ENCODE measurements at regions not wholly inside any gene's neighbourhood (a gene's known extent, or its start where the extent isn't known, plus 50 kb on each side); places are given as distances from the start of the nearest gene placed in this dataset.
"Not testable (repeated sequence)": the region's sequence is repeated elsewhere in the genome, so short reads cannot be mapped to it uniquely, and the experiment has no call there.

DNA sequence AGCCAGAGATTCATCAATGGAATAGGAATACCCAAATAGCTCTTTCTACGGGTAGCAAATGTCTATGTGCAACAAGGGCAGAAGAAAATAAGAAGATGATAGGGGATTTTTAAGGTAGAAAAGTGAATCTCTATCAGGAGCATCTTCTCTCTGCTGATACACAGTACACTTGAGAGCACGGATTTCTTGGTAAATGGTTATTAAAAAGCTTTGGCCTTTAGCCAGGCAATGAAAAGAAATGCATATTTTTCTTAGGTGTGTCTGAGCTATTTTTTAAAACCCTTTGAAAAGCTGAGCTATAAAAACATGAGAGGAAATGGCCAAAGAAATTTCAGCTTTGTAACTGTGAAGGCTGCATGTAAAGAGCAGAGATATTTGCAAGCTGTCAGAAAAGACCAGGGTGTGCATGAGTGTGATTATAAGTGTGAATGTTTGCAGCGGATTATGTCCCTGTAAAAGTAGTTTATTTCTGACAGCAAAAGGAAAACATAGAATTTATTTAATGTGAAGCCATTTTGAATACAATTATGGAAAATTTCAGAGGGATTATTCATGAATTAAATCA lies 487.1 kb upstream of the PIK3R1 start:
- no peaks in the 10 kb centered on the region for H3K4me1 ChIP-seq (ENCODE audit: control insufficient read depth, insufficient read depth, low read length)
- no peak overlapping the region for H3K27ac ChIP-seq (ENCODE audit: low read length)

DNA sequence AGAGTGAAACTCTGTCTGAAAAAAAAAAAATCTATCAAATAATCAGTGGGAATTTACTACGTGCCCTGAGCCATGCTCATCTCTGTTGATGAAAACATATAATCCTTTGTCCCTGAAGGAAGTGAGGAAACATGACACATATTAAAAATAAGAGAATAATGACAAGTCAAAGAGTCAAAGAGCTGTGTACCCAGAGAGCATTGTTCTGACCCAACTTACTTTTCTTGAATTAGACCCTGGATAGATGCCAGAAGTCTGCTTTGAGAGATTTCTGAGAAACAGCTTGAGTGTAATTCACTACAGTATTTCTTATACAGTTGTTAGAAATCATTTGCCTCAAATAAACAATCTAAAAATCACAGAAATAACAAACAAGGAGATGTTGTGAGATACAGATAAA lies 490.0 kb upstream of the PIK3R1 start:
- Histone ChIP-seq H3K27me3 (ENCODE audit: control insufficient read depth in 1 of 2, insufficient read depth in 2 of 2, low read length in 2 of 2) (no peaks in the 10 kb centered on the region), H3K27ac (ENCODE audit: low read length) (no peak overlapping the region), H3K36me3 (ENCODE audit: control insufficient read depth in 2 of 2, insufficient read depth in 2 of 2, low read length in 2 of 2) (no peaks in the 10 kb centered on the region)

More for the DNA sequence above, 487.1 kb upstream of the PIK3R1 start:
- Histone ChIP-seq H3K36me3 (ENCODE audit: control insufficient read depth in 2 of 2, insufficient read depth in 2 of 2, low read length in 2 of 2) (no peaks in the 10 kb centered on the region), H3K9me3 (ENCODE audit: control insufficient read depth in 2 of 2, low read length in 2 of 2) (no peaks in the 10 kb centered on the region), H3K27me3 (ENCODE audit: control insufficient read depth in 1 of 2, insufficient read depth in 2 of 2, low read length in 2 of 2) (no peaks in the 10 kb centered on the region), H3K9ac (ENCODE audit: low read length in 2 of 2) (no peak overlapping the region), H3K4me3 (ENCODE audit: low read length in 2 of 2) (no peak overlapping the region)

DNA sequence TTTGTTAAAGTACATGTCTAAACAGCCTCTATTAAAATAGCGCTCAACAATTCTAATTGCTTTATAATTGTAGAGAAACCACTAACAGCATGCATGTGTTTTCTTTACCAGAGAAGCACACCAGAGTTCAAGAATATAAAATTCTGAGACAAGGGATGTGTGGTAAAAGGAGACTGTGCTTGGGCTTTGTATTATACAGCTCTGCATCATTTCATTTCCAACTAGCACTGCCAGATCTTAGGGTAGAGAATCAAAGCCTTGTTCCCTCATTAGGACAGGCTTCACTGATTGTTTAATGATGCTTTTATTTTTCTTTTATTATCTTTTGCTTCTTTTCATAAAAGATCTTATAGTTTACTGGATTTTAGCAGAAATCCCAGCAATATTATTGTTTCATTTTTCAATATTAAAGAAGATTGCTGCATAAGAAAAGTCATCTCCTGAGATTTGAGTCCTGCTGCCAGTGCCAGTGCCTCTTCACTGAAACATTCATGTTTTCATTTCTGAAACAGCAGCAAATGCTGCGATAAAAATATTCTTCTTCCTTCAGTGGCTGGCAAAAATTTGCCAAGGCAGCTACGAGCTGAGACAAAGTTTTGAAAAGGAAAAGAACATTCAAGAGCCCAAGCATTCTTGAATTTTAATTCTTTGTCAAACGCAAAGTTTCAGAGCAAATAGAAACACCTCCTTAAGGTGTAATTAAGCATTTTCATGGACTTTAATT lies 491.0 kb upstream of the PIK3R1 start:
- no peak overlapping the region for H3K27ac ChIP-seq (ENCODE audit: low read length)
- no peaks in the 10 kb centered on the region for H3K4me1 ChIP-seq (ENCODE audit: control insufficient read depth, insufficient read depth, low read length)
- H3K4me3 ChIP-seq (ENCODE audit: low read length in 2 of 2) = no peak overlapping the region
- H3K9me3 ChIP-seq (ENCODE audit: control insufficient read depth in 2 of 2, low read length in 2 of 2) = no peaks in the 10 kb centered on the region
- H3K9ac ChIP-seq (ENCODE audit: low read length in 2 of 2) = peak overlapping the region in 1 of 2 donors; percentile 1
- H3K36me3 ChIP-seq (ENCODE audit: control insufficient read depth in 2 of 2, insufficient read depth in 2 of 2, low read length in 2 of 2) = no peaks in the 10 kb centered on the region
- no peaks in the 10 kb centered on the region for H3K27me3 ChIP-seq (ENCODE audit: control insufficient read depth in 1 of 2, insufficient read depth in 2 of 2, low read length in 2 of 2)

More for the DNA sequence above, 490.0 kb upstream of the PIK3R1 start:
- Histone ChIP-seq H3K9ac (ENCODE audit: low read length in 2 of 2) (no peak overlapping the region), H3K9me3 (ENCODE audit: control insufficient read depth in 2 of 2, low read length in 2 of 2) (no peaks in the 10 kb centered on the region), H3K4me3 (ENCODE audit: low read length in 2 of 2) (no peak overlapping the region), H3K4me1 (ENCODE audit: control insufficient read depth, insufficient read depth, low read length) (no peaks in the 10 kb centered on the region)

DNA sequence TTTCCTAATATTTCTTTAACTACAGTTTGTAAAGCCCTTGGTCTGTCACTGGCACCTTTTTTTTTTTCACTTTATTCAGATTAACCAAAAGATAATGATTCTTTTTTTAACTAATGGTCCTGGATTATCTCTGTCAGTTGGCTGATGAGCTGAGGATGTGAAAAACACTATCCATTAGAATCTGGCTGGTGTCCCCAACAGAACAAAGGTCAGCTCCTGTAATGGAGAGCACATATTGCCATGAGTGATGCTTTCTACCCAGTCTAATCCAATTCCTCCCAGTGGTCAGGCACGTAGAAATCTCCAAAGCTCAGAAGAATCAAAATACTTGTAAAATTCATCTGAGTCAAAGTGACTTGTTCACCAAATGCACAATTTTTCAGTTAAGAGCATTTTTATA lies 491.7 kb upstream of the PIK3R1 start:
- no peaks in the 10 kb centered on the region for H3K27me3 ChIP-seq (ENCODE audit: control insufficient read depth in 1 of 2, insufficient read depth in 2 of 2, low read length in 2 of 2)
- no peak overlapping the region for H3K4me3 ChIP-seq (ENCODE audit: low read length in 2 of 2)
- no peaks in the 10 kb centered on the region for H3K4me1 ChIP-seq (ENCODE audit: control insufficient read depth, insufficient read depth, low read length)
- no peaks in the 10 kb centered on the region for H3K36me3 ChIP-seq (ENCODE audit: control insufficient read depth in 2 of 2, insufficient read depth in 2 of 2, low read length in 2 of 2)
- H3K9me3 ChIP-seq (ENCODE audit: control insufficient read depth in 2 of 2, low read length in 2 of 2) = no peaks in the 10 kb centered on the region
- no peak overlapping the region for H3K27ac ChIP-seq (ENCODE audit: low read length)
- no peak overlapping the region for H3K9ac ChIP-seq (ENCODE audit: low read length in 2 of 2)

DNA sequence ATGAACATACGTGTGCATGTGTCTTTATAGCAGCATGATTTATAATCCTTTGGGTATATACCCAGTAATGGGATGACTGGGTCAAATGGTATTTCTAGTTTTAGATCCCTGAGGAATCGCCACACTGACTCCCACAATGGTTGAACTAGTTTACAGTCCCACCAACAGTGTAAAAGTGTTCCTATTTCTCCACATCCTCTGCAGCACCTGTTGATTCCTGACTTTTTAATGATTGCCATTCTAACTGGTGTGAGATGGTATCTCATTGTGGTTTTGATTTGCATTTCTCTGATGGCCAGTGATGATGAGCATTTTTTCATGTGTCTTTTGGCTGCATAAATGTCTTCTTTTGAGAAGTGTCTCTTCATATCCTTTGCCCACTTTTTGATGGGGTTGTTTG lies 493.0 kb upstream of the PIK3R1 start:
- H3K9ac ChIP-seq (ENCODE audit: low read length in 2 of 2); H3K9me3 ChIP-seq (ENCODE audit: control insufficient read depth in 2 of 2, low read length in 2 of 2); H3K4me1 ChIP-seq (ENCODE audit: control insufficient read depth, insufficient read depth, low read length); H3K4me3 ChIP-seq (ENCODE audit: low read length in 2 of 2); H3K27me3 ChIP-seq (ENCODE audit: control insufficient read depth in 1 of 2, insufficient read depth in 2 of 2, low read length in 2 of 2); H3K27ac ChIP-seq (ENCODE audit: low read length); H3K36me3 ChIP-seq (ENCODE audit: control insufficient read depth in 2 of 2, insufficient read depth in 2 of 2, low read length in 2 of 2): not testable (repeated sequence)

DNA sequence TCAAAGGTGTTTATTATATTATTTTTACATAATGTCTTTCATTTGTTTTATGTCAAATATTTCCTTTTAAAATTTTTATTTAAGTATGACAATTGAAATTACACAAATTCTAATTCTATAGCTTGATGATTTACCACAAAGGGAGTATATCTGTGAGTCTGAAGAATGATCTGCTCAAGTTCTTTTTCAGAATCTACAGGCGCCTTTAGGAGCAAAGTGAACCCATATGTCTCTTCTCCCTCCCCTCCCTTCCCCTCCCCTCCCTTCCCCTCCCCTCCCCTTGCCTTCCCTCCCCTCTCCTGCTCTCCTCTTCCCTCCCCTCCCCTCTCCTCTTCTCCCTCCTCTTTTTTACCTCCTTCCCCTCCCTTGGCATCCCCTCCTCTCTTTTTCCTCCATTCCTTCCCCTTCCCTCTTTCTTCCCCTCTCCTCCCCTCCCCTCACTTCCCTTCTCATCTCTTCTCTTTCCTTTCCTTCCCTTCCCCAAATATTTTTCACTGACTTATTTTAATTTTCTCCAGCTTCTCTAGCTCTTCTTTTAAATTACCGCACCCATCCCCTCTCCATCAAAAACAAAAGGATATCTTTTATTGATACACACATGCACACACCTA lies 495.3 kb upstream of the PIK3R1 start:
- Histone ChIP-seq H3K27ac (ENCODE audit: low read length) (no peak overlapping the region), H3K36me3 (ENCODE audit: control insufficient read depth in 2 of 2, insufficient read depth in 2 of 2, low read length in 2 of 2) (no peaks in the 10 kb centered on the region), H3K27me3 (ENCODE audit: control insufficient read depth in 1 of 2, insufficient read depth in 2 of 2, low read length in 2 of 2) (no peaks in the 10 kb centered on the region), H3K4me1 (ENCODE audit: control insufficient read depth, insufficient read depth, low read length) (no peaks in the 10 kb centered on the region), H3K9ac (ENCODE audit: low read length in 2 of 2) (no peak overlapping the region), H3K4me3 (ENCODE audit: low read length in 2 of 2) (no peak overlapping the region), H3K9me3 (ENCODE audit: control insufficient read depth in 2 of 2, low read length in 2 of 2) (no peaks in the 10 kb centered on the region)

DNA sequence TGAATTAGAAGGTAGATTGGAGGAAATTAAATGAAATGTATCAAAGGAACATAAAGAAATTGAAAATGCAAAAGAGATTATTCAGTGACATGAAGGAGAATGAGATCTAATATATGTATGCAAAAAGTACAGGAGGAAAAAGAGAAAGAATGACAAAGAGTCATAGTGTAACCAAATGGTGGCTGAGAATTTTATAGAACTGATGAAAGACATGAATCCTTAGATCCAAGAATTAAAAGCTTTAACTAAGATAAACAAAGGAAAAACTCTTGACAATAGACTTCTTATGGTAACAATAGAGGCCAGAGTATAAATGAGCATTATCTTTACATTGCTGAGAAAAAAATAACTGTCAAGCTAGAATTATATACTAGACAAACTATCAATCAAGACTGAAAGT lies 505.4 kb upstream of the CD180 start:
- Histone ChIP-seq H3K36me3 (ENCODE audit: control insufficient read depth in 2 of 2, insufficient read depth in 2 of 2, low read length in 2 of 2) (no peaks in the 10 kb centered on the region), H3K27ac (ENCODE audit: low read length) (no peak overlapping the region), H3K27me3 (ENCODE audit: control insufficient read depth in 1 of 2, insufficient read depth in 2 of 2, low read length in 2 of 2) (no peaks in the 10 kb centered on the region), H3K4me1 (ENCODE audit: control insufficient read depth, insufficient read depth, low read length) (no peaks in the 10 kb centered on the region), H3K9ac (ENCODE audit: low read length in 2 of 2) (no peak overlapping the region), H3K9me3 (ENCODE audit: control insufficient read depth in 2 of 2, low read length in 2 of 2) (peaks cover 0 to 4% of the 10 kb centered on the region in 2 donors), H3K4me3 (ENCODE audit: low read length in 2 of 2) (no peak overlapping the region)

DNA sequence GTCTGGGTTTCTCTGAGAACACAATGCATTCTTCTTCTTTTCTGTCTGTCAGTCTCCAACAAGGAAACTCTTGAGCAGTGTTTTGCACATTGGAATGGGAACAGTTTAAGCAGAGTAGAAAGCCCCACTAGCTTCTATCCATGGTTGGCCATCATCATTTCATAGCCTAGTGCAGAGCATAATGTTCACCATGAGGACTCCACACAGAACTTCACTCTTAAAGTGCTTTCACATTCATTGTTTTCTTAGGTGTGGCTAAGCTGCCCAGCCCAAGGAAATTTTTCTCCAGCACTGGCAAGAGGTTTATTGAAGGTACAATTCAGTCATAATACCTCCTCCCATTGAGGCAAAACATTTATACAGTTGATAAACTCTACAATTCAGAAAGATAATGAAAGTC lies 503.0 kb upstream of the CD180 start:
- no peaks in the 10 kb centered on the region for H3K36me3 ChIP-seq (ENCODE audit: control insufficient read depth in 2 of 2, insufficient read depth in 2 of 2, low read length in 2 of 2)
- no peak overlapping the region for H3K9ac ChIP-seq (ENCODE audit: low read length in 2 of 2)
- no peak overlapping the region for H3K4me3 ChIP-seq (ENCODE audit: low read length in 2 of 2)
- H3K27ac ChIP-seq (ENCODE audit: low read length) = no peak overlapping the region
- H3K27me3 ChIP-seq (ENCODE audit: control insufficient read depth in 1 of 2, insufficient read depth in 2 of 2, low read length in 2 of 2) = no peaks in the 10 kb centered on the region
- no peaks in the 10 kb centered on the region for H3K4me1 ChIP-seq (ENCODE audit: control insufficient read depth, insufficient read depth, low read length)
- peaks cover 0 to 4% of the 10 kb centered on the region in 2 donors for H3K9me3 ChIP-seq (ENCODE audit: control insufficient read depth in 2 of 2, low read length in 2 of 2)

DNA sequence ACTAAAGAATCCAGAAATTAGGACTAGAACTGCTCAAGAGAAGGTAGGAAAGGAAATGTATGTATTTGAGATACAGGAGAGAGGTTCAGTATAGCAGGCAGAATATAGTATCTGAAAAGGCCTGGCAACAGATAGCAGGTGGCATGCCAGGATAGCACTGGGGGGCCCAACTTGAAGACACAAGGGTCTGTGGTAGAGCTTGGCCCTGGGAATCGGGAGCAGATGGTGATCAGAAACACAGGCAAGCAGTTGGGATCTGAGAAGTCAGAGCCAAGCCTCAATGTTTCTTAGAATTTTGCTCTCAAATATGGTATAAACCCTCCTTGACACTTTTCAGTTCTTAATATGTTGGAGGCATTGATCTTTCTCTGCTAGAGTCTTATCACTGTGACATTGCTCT lies 499.8 kb upstream of the CD180 start:
- Histone ChIP-seq H3K27ac (ENCODE audit: low read length) (no peak overlapping the region), H3K27me3 (ENCODE audit: control insufficient read depth in 1 of 2, insufficient read depth in 2 of 2, low read length in 2 of 2) (no peaks in the 10 kb centered on the region), H3K4me3 (ENCODE audit: low read length in 2 of 2) (no peak overlapping the region), H3K9ac (ENCODE audit: low read length in 2 of 2) (no peak overlapping the region), H3K4me1 (ENCODE audit: control insufficient read depth, insufficient read depth, low read length) (no peaks in the 10 kb centered on the region), H3K36me3 (ENCODE audit: control insufficient read depth in 2 of 2, insufficient read depth in 2 of 2, low read length in 2 of 2) (no peaks in the 10 kb centered on the region), H3K9me3 (ENCODE audit: control insufficient read depth in 2 of 2, low read length in 2 of 2) (no peaks in the 10 kb centered on the region)

DNA sequence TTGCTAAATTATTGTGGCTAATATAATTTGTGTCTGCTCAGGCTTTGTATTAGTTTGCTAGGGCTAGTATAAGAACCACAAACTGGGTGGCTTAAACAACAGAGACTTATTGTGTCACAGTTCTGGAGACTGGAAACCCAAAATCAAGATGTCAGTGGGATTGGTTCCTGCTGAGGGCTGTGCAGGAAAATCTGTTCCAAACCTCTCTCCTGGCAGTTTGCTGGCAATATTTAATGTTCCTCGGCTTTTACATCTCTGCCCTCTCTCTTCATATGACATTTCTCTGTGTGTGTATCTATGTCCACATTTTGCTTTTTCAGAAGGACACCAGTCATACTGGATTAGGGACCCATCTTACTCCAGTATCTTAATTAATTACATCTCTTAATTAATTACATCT lies 498.8 kb upstream of the CD180 start:
- no peaks in the 10 kb centered on the region for H3K9me3 ChIP-seq (ENCODE audit: control insufficient read depth in 2 of 2, low read length in 2 of 2)
- no peak overlapping the region for H3K9ac ChIP-seq (ENCODE audit: low read length in 2 of 2)
- no peaks in the 10 kb centered on the region for H3K27me3 ChIP-seq (ENCODE audit: control insufficient read depth in 1 of 2, insufficient read depth in 2 of 2, low read length in 2 of 2)
- H3K27ac ChIP-seq (ENCODE audit: low read length) = peak overlapping the region; percentile 19
- no peaks in the 10 kb centered on the region for H3K4me1 ChIP-seq (ENCODE audit: control insufficient read depth, insufficient read depth, low read length)
- no peak overlapping the region for H3K4me3 ChIP-seq (ENCODE audit: low read length in 2 of 2)
- no peaks in the 10 kb centered on the region for H3K36me3 ChIP-seq (ENCODE audit: control insufficient read depth in 2 of 2, insufficient read depth in 2 of 2, low read length in 2 of 2)

DNA sequence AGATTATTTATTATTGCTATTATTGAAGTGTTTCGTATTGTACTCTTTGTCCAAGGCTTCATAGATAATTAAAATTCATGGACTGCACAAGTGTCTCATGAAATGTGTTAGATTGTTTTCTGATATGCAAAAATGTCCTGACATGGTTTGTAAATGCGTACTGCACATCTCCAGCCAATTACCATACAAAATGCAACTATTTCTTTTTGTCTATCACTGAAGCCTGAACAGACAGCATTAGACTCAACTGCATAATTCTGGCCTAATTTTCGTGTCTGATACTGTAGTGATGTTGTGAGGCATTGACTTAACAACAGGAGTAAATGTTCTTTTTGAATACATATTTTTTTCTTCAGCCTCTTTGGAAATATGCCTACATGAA lies 498.2 kb upstream of the CD180 start:
- Histone ChIP-seq H3K9ac (ENCODE audit: low read length in 2 of 2) (no peak overlapping the region), H3K36me3 (ENCODE audit: control insufficient read depth in 2 of 2, insufficient read depth in 2 of 2, low read length in 2 of 2) (no peaks in the 10 kb centered on the region), H3K9me3 (ENCODE audit: control insufficient read depth in 2 of 2, low read length in 2 of 2) (no peaks in the 10 kb centered on the region), H3K4me3 (ENCODE audit: low read length in 2 of 2) (no peak overlapping the region), H3K27me3 (ENCODE audit: control insufficient read depth in 1 of 2, insufficient read depth in 2 of 2, low read length in 2 of 2) (no peaks in the 10 kb centered on the region), H3K4me1 (ENCODE audit: control insufficient read depth, insufficient read depth, low read length) (no peaks in the 10 kb centered on the region), H3K27ac (ENCODE audit: low read length) (peak overlapping the region; percentile 19)

Measured in stomach smooth muscle (tissue), 2 donors.